ENCODE measurements at regions not wholly inside any gene's neighbourhood (a gene's known extent, or its start where the extent isn't known, plus 50 kb on each side); places are given as distances from the start of the nearest gene placed in this dataset.

DNA sequence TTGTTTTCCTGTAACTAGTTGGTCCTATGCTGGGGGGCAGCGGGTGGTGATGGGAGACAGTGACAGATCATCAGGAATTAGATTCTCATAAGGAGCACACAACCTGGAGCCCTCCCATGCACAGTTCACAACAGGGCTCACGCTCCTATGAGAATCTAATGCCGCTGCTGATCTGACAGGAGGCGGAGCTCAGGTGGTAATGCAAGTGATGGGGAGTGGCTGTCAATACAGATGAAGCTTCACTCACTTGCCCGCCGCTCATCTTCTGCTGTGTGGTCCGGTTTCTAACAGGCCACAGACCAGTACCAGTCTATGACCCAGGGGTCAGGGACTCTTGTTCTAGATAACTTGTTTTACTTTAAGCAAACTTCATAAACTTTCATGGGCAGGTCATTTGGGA, 205.3 kb upstream of the SLC14A2 start:
- Histone ChIP-seq H2AK5ac (ENCODE audit: low read depth, low read length) (no peak overlapping the region), H4K91ac (ENCODE audit: insufficient read depth, low read depth, low read length) (no peak overlapping the region), H2BK20ac (ENCODE audit: low read depth, low read length) (no peak overlapping the region), H3K79me1 (ENCODE audit: low read depth in 1 of 2, low read length in 2 of 2) (no peaks in the 10 kb centered on the region), H3K56ac (ENCODE audit: extremely low read depth, insufficient read depth, low read length) (no peak overlapping the region), H3K23ac (ENCODE audit: low read depth, low read length) (no peak overlapping the region), H3K9ac (ENCODE audit: low read depth, low read length) (no peak overlapping the region), H3K4me2 (ENCODE audit: low read depth, low read length) (no peak overlapping the region), H2BK5ac (ENCODE audit: low read depth, low read length, poor library complexity, severe bottlenecking) (no peak overlapping the region), H3K4ac (ENCODE audit: low read depth, low read length) (no peak overlapping the region), H2BK15ac (ENCODE audit: low read depth, low read length) (no peak overlapping the region), H4K8ac (ENCODE audit: low read depth in 2 of 2, low read length in 2 of 2) (no peak overlapping the region), H3K36me3 (ENCODE audit: control insufficient read depth, insufficient read depth, low read length) (no peaks in the 10 kb centered on the region), H2BK120ac (ENCODE audit: low read depth, low read length) (no peak overlapping the region), H3K27me3 (ENCODE audit: control insufficient read depth, insufficient read depth, low read length) (peaks cover 2% of the 10 kb centered on the region; the same call in 1 of the 2 replicates), H3K9me1 (ENCODE audit: insufficient read depth, low read length) (no peaks in the 10 kb centered on the region), H3K14ac (replicated peaks; ENCODE audit: low read depth, low read length) (no peak overlapping the region), H2AK9ac (replicated peaks; ENCODE audit: low read depth, low read length, poor library complexity) (no peak overlapping the region), H3K9me3 (ENCODE audit: control insufficient read depth, insufficient read depth, low read length) (no peaks in the 10 kb centered on the region), H4K5ac (ENCODE audit: low read depth, low read length) (no peak overlapping the region), H4K20me1 (ENCODE audit: insufficient read depth, low read length) (no peaks in the 10 kb centered on the region), H3K27ac (ENCODE audit: insufficient read depth, low read length) (no peak overlapping the region), H3K18ac (ENCODE audit: low read depth, low read length) (no peak overlapping the region), H3K4me3 (ENCODE audit: insufficient read depth, low read depth, low read length) (no peak overlapping the region), H2AFZ (replicated peaks; ENCODE audit: low read length, poor library complexity) (no peak overlapping the region), H3K4me1 (ENCODE audit: control insufficient read depth, insufficient read depth, low read length) (no peaks in the 10 kb centered on the region)
- BruUV-seq (replicated peaks): no TSS peak
- ChIA-PET CTCF (no interaction called here), POLR2A (ENCODE audit: unreplicated experiment) (no interaction called here)
- no peak for ATAC-seq (ENCODE audit: low read depth)
- in situ Hi-C loops (cut with MboI; ENCODE audit: low sequenced_read_pairs) (no loop called here), intact Hi-C loops (cut with micrococcal nuclease) (no loop called here), dilution Hi-C loops (cut with HindIII; ENCODE audit: low sequenced_read_pairs, unreplicated experiment) (no loop called here)
- TF ChIP-seq BHLHE40 (IDR thresholded peaks at IDR 0.05; ENCODE audit: low read depth, low read length): no peak
- TF ChIP-seq, protein P1, sequence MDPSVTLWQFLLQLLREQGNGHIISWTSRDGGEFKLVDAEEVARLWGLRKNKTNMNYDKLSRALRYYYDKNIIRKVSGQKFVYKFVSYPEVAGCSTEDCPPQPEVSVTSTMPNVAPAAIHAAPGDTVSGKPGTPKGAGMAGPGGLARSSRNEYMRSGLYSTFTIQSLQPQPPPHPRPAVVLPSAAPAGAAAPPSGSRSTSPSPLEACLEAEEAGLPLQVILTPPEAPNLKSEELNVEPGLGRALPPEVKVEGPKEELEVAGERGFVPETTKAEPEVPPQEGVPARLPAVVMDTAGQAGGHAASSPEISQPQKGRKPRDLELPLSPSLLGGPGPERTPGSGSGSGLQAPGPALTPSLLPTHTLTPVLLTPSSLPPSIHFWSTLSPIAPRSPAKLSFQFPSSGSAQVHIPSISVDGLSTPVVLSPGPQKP (IDR thresholded peaks at IDR 0.05; ENCODE audit: borderline replicate concordance, low read depth, low read length): no peak
- no peak for TF ChIP-seq POLR2A (IDR thresholded peaks at IDR 0.05; ENCODE audit: low read depth, low read length)
- no peak for TF ChIP-seq MAFK (IDR thresholded peaks at IDR 0.05; ENCODE audit: low read depth, low read length)
- TF ChIP-seq SMC3 (IDR thresholded peaks at IDR 0.05; ENCODE audit: low read depth, low read length): no peak
- TF ChIP-seq RAD21 (IDR thresholded peaks at IDR 0.05; ENCODE audit: low read length): no peak
- TF ChIP-seq FOS (IDR thresholded peaks at IDR 0.05; ENCODE audit: low read depth, low read length): no peak
- no peak for TF ChIP-seq MXI1 (IDR thresholded peaks at IDR 0.05; ENCODE audit: borderline replicate concordance, low read depth, low read length)
- TF ChIP-seq CEBPB (IDR thresholded peaks at IDR 0.05; ENCODE audit: low read depth, low read length): no peak
- TF ChIP-seq, protein P2, sequence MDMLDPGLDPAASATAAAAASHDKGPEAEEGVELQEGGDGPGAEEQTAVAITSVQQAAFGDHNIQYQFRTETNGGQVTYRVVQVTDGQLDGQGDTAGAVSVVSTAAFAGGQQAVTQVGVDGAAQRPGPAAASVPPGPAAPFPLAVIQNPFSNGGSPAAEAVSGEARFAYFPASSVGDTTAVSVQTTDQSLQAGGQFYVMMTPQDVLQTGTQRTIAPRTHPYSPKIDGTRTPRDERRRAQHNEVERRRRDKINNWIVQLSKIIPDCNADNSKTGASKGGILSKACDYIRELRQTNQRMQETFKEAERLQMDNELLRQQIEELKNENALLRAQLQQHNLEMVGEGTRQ (IDR thresholded peaks at IDR 0.05; ENCODE audit: low read depth, low read length): no peak
- TF ChIP-seq NFE2L2 (IDR thresholded peaks at IDR 0.05; ENCODE audit: low read depth, low read length): no peak
- DNase-seq: no peak
- 100% methylated on average over 1 of the region's 7 CpGs; no CpG with 5 or more reads in 1 of the 2 experiments for WGBS, 2 experiments (ENCODE audit: extremely low coverage in 2 of 2, insufficient read length in 1 of 2)

Measured in IMR-90 (cell line).